ENCODE measurements at regions not wholly inside any gene's neighbourhood (a gene's known extent, or its start where the extent isn't known, plus 50 kb on each side); places are given as distances from the start of the nearest gene placed in this dataset.

- DNase-seq (ENCODE audit: low read depth) = no peak
- in situ Hi-C loops (cut with HindIII; ENCODE audit: low pct_unique_long_range_greater_than_20kb, low sequenced_read_pairs) = no loop called here
These were observed 141.6 kb downstream of the AASDH start for GRCh38 chr4:56245547-56246232.

GRCh38 chr4:56244681-56245080, 142.6 kb downstream of the AASDH start:
- in situ Hi-C loops (cut with HindIII; ENCODE audit: low pct_unique_long_range_greater_than_20kb, low sequenced_read_pairs) = no loop called here
- DNase-seq (ENCODE audit: low read depth) = no peak

- in situ Hi-C loops (cut with HindIII; ENCODE audit: low pct_unique_long_range_greater_than_20kb, low sequenced_read_pairs) = no loop called here
These were observed 144.2 kb downstream of the AASDH start for GRCh38 chr4:56243107-56243506.

GRCh38 chr4:56241500-56241899, 145.8 kb downstream of the AASDH start:
- in situ Hi-C loops (cut with HindIII; ENCODE audit: low pct_unique_long_range_greater_than_20kb, low sequenced_read_pairs) = no loop called here
- DNase-seq (ENCODE audit: low read depth) = no peak

More at GRCh38 chr4:56243107-56243506, 144.2 kb downstream of the AASDH start:
- DNase-seq (ENCODE audit: low read depth) = no peak

GRCh38 chr4:56240554-56241174, 146.6 kb downstream of the AASDH start:
- no peak for DNase-seq (ENCODE audit: low read depth)

GRCh38 chr4:56238251-56238650, 149.0 kb downstream of the AASDH start:
- in situ Hi-C loops (cut with HindIII; ENCODE audit: low pct_unique_long_range_greater_than_20kb, low sequenced_read_pairs) = no loop called here

More at GRCh38 chr4:56240554-56241174, 146.6 kb downstream of the AASDH start:
- in situ Hi-C loops (cut with HindIII; ENCODE audit: low pct_unique_long_range_greater_than_20kb, low sequenced_read_pairs) = no loop called here

GRCh38 chr4:56235725-56236124, 151.6 kb downstream of the AASDH start:
- no peak for DNase-seq (ENCODE audit: low read depth)
- in situ Hi-C loops (cut with HindIII; ENCODE audit: low pct_unique_long_range_greater_than_20kb, low sequenced_read_pairs) = no loop called here

More at GRCh38 chr4:56238251-56238650, 149.0 kb downstream of the AASDH start:
- DNase-seq (ENCODE audit: low read depth) = no peak

- no peak for DNase-seq (ENCODE audit: low read depth)
- in situ Hi-C loops (cut with HindIII; ENCODE audit: low pct_unique_long_range_greater_than_20kb, low sequenced_read_pairs) = no loop called here
These were observed 152.3 kb downstream of the AASDH start for GRCh38 chr4:56235011-56235410.

GRCh38 chr4:56234098-56234497, 153.2 kb downstream of the AASDH start:
- no peak for DNase-seq (ENCODE audit: low read depth)

GRCh38 chr4:56231410-56231809, 155.9 kb downstream of the AASDH start:
- DNase-seq (ENCODE audit: low read depth) = no peak
- in situ Hi-C loops (cut with HindIII; ENCODE audit: low pct_unique_long_range_greater_than_20kb, low sequenced_read_pairs) = no loop called here

More at GRCh38 chr4:56234098-56234497, 153.2 kb downstream of the AASDH start:
- in situ Hi-C loops (cut with HindIII; ENCODE audit: low pct_unique_long_range_greater_than_20kb, low sequenced_read_pairs) = no loop called here

GRCh38 chr4:56229947-56230346, 157.3 kb downstream of the AASDH start:
- in situ Hi-C loops (cut with HindIII; ENCODE audit: low pct_unique_long_range_greater_than_20kb, low sequenced_read_pairs) = no loop called here
- DNase-seq (ENCODE audit: low read depth) = no peak

- in situ Hi-C loops (cut with HindIII; ENCODE audit: low pct_unique_long_range_greater_than_20kb, low sequenced_read_pairs) = no loop called here
- DNase-seq (ENCODE audit: low read depth) = no peak
These were observed 159.9 kb downstream of the AASDH start for GRCh38 chr4:56227301-56227835.

- no peak for DNase-seq (ENCODE audit: low read depth)
- in situ Hi-C loops (cut with HindIII; ENCODE audit: low pct_unique_long_range_greater_than_20kb, low sequenced_read_pairs) = no loop called here
These were observed 160.7 kb downstream of the AASDH start for GRCh38 chr4:56226579-56226978.

- DNase-seq (ENCODE audit: low read depth) = no peak
- in situ Hi-C loops (cut with HindIII; ENCODE audit: low pct_unique_long_range_greater_than_20kb, low sequenced_read_pairs) = no loop called here
These were observed 162.7 kb downstream of the AASDH start for GRCh38 chr4:56224641-56225040.

- in situ Hi-C loops (cut with HindIII; ENCODE audit: low pct_unique_long_range_greater_than_20kb, low sequenced_read_pairs) = no loop called here
- DNase-seq (ENCODE audit: low read depth) = no peak
These were observed 164.8 kb downstream of the AASDH start for GRCh38 chr4:56222514-56222913.

GRCh38 chr4:56220261-56220660, 167.0 kb downstream of the AASDH start:
- DNase-seq (ENCODE audit: low read depth) = no peak
- in situ Hi-C loops (cut with HindIII; ENCODE audit: low pct_unique_long_range_greater_than_20kb, low sequenced_read_pairs) = no loop called here

GRCh38 chr4:56219447-56219846, 167.8 kb downstream of the AASDH start:
- DNase-seq (ENCODE audit: low read depth) = no peak
- in situ Hi-C loops (cut with HindIII; ENCODE audit: low pct_unique_long_range_greater_than_20kb, low sequenced_read_pairs) = no loop called here

GRCh38 chr4:56218230-56218895, 168.9 kb downstream of the AASDH start:
- in situ Hi-C loops (cut with HindIII; ENCODE audit: low pct_unique_long_range_greater_than_20kb, low sequenced_read_pairs) = no loop called here
- DNase-seq (ENCODE audit: low read depth) = no peak

- in situ Hi-C loops (cut with HindIII; ENCODE audit: low pct_unique_long_range_greater_than_20kb, low sequenced_read_pairs) = no loop called here
- no peak for DNase-seq (ENCODE audit: low read depth)
These were observed 169.9 kb downstream of the AASDH start for GRCh38 chr4:56217343-56217890.

Data from Caki2 (cell line).